Left lung (tissue), 4 donors: ENCODE measurements at regions not wholly inside any gene's neighbourhood (a gene's known extent, or its start where the extent isn't known, plus 50 kb on each side); places are given as distances from the start of the nearest gene placed in this dataset.

Experiments
- ATAC-seq: fragments of 200-7000 bp; cut with Tn5 transposase; one replicate; pipeline ENCODE4 v1.9.1; 2020; ENCODE audit warnings: moderate library complexity
- DNase-seq, 4 donors: peaks; one replicate each; pipeline ENCODE4 v3.0.0-alpha.2; 2013 to 2020
- H3K27ac ChIP-seq, 2 donors: fragments of 200-600 bp; sonication (generic) in 1 of 2; one replicate each; pipeline versions ENCODE4 v1.5.0 to v1.8.0; 2020 to 2021
- H3K27me3 ChIP-seq, 2 donors: fragments of 200-600 bp; sonication (generic) in 1 of 2; one replicate each; pipeline versions ENCODE4 v1.5.0 to v1.8.0; 2020 to 2021
- H3K36me3 ChIP-seq, 2 donors: fragments of 200-600 bp; sonication (generic) in 1 of 2; one replicate each; pipeline versions ENCODE4 v1.5.0 to v1.8.0; 2020 to 2021
- H3K4me1 ChIP-seq, 2 donors: fragments of 200-600 bp; one replicate each; pipeline ENCODE4 v1.8.0; 2021
- H3K4me3 ChIP-seq, 2 donors: fragments of 200-600 bp; sonication (generic) in 1 of 2; one replicate each; pipeline versions ENCODE4 v1.5.0 to v1.8.0; 2020 to 2021; ENCODE audit warnings: mild to moderate bottlenecking in 1 of 2
- H3K9me3 ChIP-seq, 2 donors: fragments of 200-600 bp; sonication (generic) in 1 of 2; one replicate each; pipeline versions ENCODE4 v1.5.0 to v1.8.0; 2020 to 2021
- CTCF ChIP-seq, 2 donors: fragments of 200-600 bp; sonication (generic) in 1 of 2; IDR thresholded peaks; one replicate each; pipeline versions ENCODE4 v1.5.0 to v1.8.0; 2021; ENCODE audit warnings: antibody characterized with exemption in 2 of 2
- intact Hi-C, 2 donors: fragments of 100-400 bp; cut with DNase I; formaldehyde crosslinking; loops; one replicate each; pipeline versions ENCODE4 v1.11.2 to v1.14.2; 2022
- donor health status: DM: no; HTN: yes; CAD: no.
- donor health status: DM: no; HTN: no; CAD: no.

GRCh38 chr6:3577517-3577916 lies 120.7 kb upstream of the SLC22A23 start:
- no peak for ATAC-seq
- H3K27ac ChIP-seq: no peak overlapping the region
- H3K9me3 ChIP-seq: no peaks in the 10 kb centered on the region
- no peaks in the 10 kb centered on the region for H3K27me3 ChIP-seq
- no peaks in the 10 kb centered on the region for H3K36me3 ChIP-seq
- no peak overlapping the region for H3K4me3 ChIP-seq
- intact Hi-C loops: no loop called here
- H3K4me1 ChIP-seq: no peaks in the 10 kb centered on the region
- no peak for DNase-seq
- no peak for TF ChIP-seq CTCF (IDR thresholded peaks at IDR 0.05)

GRCh38 chr6:3575701-3576100 lies 118.9 kb upstream of the SLC22A23 start:
- no peak overlapping the region for H3K4me3 ChIP-seq
- no peaks in the 10 kb centered on the region for H3K9me3 ChIP-seq
- no peak overlapping the region for H3K27ac ChIP-seq
- H3K4me1 ChIP-seq: no peaks in the 10 kb centered on the region
- ATAC-seq: no peak
- no peak for DNase-seq
- H3K36me3 ChIP-seq: no peaks in the 10 kb centered on the region
- no peaks in the 10 kb centered on the region for H3K27me3 ChIP-seq
- no peak for TF ChIP-seq CTCF (IDR thresholded peaks at IDR 0.05)
- intact Hi-C loops: no loop called here

GRCh38 chr6:3575166-3575565 lies 118.3 kb upstream of the SLC22A23 start:
- ATAC-seq (no peak), DNase-seq (no peak)
- TF ChIP-seq CTCF (IDR thresholded peaks at IDR 0.05): no peak
- intact Hi-C loops: no loop called here
- H3K27ac ChIP-seq: no peak overlapping the region
- no peaks in the 10 kb centered on the region for H3K27me3 ChIP-seq
- H3K36me3 ChIP-seq: no peaks in the 10 kb centered on the region
- H3K4me3 ChIP-seq: no peak overlapping the region
- no peaks in the 10 kb centered on the region for H3K9me3 ChIP-seq
- no peaks in the 10 kb centered on the region for H3K4me1 ChIP-seq

GRCh38 chr6:3573670-3574069 lies 116.8 kb upstream of the SLC22A23 start:
- no peak overlapping the region for H3K27ac ChIP-seq
- no peaks in the 10 kb centered on the region for H3K36me3 ChIP-seq
- TF ChIP-seq CTCF (IDR thresholded peaks at IDR 0.05): no peak
- H3K4me1 ChIP-seq: no peaks in the 10 kb centered on the region
- intact Hi-C loops: no loop called here
- no peak overlapping the region for H3K4me3 ChIP-seq
- H3K9me3 ChIP-seq: no peaks in the 10 kb centered on the region
- no peak for ATAC-seq
- DNase-seq: no peak
- no peaks in the 10 kb centered on the region for H3K27me3 ChIP-seq

- no peak for DNase-seq
Measured at GRCh38 chr6:3571836-3572235, 115.0 kb upstream of the SLC22A23 start.

More at GRCh38 chr6:3571836-3572235, 115.0 kb upstream of the SLC22A23 start:
- Histone ChIP-seq H3K36me3 (no peaks in the 10 kb centered on the region), H3K4me1 (no peaks in the 10 kb centered on the region), H3K27ac (no peak overlapping the region), H3K4me3 (no peak overlapping the region), H3K27me3 (no peaks in the 10 kb centered on the region), H3K9me3 (no peaks in the 10 kb centered on the region)
- no peak for TF ChIP-seq CTCF (IDR thresholded peaks at IDR 0.05)
- intact Hi-C loops: no loop called here
- no peak for ATAC-seq
